GM21526 (cell line): ENCODE measurements at regions not wholly inside any gene's neighbourhood (a gene's known extent, or its start where the extent isn't known, plus 50 kb on each side); places are given as distances from the start of the nearest gene placed in this dataset.

Experiments used
- ATAC-seq: cut with Tn5 transposase; IDR thresholded peaks from one replicate; pipeline ENCODE4 v1.9.1; 2021; ENCODE audit warnings: moderate library complexity; ENCODE audit not compliant: unreplicated experiment, low FRiP score

GRCh38 chr2:105597806-105598803, 146.6 kb upstream of the NCK2 start:
- ATAC-seq = no peak

- ATAC-seq = no peak
Measured at GRCh38 chr2:105597011-105597805, 147.5 kb upstream of the NCK2 start.

DNA sequence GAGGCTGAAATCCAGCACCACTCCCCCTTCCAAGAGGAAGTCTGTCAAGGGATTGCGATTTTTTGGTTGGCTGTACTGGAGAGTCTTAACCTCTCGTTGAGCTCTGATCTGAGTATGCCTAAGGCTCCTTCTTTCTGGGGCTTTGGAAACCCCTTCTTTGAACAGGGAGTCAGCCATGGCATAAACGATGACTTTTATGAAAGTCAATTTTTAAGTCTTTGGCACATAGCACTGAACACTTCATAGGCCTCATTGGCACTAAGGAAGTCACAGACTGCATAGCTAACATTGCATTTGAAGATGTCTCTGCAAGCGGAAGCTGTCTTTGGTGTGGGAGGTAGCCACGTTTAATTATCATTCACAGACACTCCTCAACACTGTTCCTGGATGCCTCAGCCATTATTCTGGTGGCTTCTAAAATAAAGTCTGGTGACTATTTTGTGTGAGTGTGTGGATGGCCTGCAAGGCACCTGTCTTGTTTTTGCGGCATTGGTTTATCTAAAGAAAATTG, 148.2 kb upstream of the NCK2 start:
- ATAC-seq = no peak

DNA sequence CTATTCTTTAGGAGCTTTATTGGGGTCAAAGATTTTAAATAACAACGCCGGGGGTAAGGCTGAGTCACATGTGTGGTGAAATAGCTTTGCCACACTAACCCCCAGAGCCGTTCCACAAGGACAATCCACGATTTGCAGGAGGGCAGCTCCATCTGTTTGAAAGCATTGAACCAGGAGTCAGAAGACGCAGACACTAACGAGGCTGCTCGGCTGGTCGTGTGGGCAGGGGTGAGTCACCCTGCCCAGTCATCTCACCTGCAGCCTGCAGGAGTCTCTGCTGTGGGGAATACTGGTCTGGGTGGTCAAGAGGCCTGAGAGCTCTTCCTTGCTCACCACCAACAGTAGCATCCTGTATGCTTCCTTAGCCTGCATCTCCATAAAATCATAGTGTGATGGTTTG, 149.2 kb upstream of the NCK2 start:
- ATAC-seq = no peak

GRCh38 chr2:105593221-105593967, 151.3 kb upstream of the NCK2 start:
- ATAC-seq = no peak

GRCh38 chr2:105592288-105592687, 152.4 kb upstream of the NCK2 start:
- ATAC-seq = no peak

GRCh38 chr2:105590780-105591660, 153.7 kb upstream of the NCK2 start:
- ATAC-seq = no peak

- no peak for ATAC-seq
Measured at GRCh38 chr2:105588581-105588980, 156.1 kb upstream of the NCK2 start.

GRCh38 chr2:105587637-105588036, 157.1 kb upstream of the NCK2 start:
- no peak for ATAC-seq

- no peak for ATAC-seq
Measured at GRCh38 chr2:105584435-105585010, 160.2 kb upstream of the NCK2 start.

DNA sequence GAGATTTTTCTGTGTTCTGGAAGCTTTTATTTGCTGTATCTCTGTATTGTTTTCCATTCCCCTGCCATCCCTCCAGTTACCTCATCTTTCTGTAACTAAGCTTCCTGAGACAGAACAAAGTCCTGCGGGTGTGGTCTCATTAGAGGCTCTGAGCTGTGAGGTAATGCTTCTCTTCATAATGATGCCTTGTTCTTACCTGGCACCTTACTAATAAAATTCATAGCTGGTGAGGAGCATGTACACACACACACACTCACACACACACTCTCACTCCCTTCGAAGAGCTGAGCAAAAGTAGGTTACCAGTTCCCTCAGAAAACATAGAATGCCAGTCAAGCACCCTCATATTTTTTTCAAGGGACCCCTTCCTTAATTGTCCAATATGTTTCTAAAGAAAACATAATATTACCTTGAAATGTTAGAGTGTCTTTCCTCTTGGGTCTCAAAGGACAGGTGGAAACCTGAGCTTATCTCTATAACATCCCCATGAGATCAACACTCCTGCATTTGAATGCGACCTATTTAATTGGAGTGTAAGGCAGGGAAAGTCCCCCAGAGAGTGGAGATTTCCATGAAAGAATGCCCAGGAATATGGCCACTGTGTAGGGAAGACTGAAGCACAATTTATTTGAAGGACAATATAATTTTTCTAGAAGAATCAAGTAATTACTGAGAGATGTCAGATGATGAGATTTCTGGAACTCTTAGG, 161.6 kb upstream of the NCK2 start:
- no peak for ATAC-seq

GRCh38 chr2:105581555-105581944, 163.2 kb upstream of the NCK2 start:
- no peak for ATAC-seq

- ATAC-seq = no peak
Measured at GRCh38 chr2:105580870-105581554, 163.7 kb upstream of the NCK2 start.

DNA sequence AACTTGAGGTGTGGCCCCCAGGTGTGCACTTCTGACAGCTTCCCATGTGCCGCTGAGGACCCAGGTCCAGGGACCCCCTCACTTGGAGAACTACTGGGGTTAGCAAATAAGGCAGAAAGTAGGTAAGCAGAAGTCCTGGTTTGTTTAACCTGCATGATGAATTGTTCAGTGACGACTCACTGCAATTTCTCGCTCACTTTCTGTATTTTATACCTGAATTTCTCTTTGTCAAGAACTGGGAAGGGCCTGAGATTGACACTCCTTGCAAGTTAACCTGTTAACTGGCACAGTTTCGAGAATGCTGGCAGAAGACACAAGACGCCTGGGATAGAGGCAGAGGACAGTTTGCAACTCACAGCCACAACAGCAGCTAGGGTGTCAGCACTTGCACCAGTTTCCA, 164.5 kb upstream of the NCK2 start:
- no peak for ATAC-seq

DNA sequence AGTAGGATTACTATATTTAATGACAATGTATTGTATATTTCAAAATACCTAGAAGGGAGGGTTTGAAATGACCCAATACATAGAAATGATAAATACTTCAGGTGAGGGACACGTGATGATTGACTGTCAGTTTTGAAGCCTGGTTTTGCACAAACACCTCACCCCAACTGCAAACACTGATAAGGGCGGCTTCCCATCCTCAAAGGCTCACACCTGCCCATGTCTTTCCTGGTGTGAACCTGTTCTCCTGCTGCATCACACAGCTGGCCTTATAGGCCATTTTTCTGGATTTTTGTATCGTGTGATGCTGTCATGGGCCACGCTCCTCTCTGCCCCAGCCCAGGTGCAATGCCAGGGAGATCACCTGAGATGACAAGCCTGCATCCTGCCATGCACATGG, 166.5 kb upstream of the NCK2 start:
- ATAC-seq = no peak

- no peak for ATAC-seq
Measured at GRCh38 chr2:105577762-105578161, 166.9 kb upstream of the NCK2 start.

DNA sequence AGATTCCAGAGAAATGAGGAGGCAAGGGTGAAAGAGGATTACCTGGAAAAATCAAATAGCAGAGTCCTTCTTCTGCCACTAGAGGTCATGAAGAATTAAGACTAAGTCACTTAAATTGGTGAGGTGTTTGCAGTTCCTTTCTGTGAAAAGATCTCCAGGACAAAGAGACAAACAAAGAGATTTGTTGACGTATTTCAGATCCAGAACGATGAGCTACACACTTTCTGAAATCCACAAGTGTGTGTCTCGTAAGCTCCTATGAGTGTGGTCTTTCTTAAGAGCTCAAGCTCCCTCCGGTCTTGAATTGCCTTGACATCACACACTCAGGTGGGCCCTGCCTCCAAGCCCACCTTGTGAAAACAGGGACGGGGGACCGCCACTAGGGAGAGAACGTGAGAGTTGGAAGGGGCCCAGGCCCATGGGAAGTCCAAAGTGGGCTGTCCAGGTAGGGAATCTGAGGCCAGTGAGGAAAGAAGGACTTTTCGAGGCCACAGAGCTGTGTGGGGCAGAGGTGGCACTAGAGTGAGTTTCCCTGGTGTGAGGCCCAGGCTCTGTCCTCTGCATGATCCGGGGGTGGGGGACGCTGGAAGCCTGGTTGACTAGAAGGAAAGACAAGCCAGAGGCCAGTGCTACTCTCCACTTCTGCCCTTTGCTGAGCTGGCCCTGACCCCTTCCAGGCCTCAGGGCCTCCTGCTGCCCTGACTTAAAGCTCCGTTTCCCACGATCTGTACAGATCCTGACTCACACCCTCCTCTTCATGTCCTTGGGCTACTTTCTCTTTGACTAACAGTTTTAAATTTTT, 168.1 kb upstream of the NCK2 start:
- ATAC-seq = no peak
